ENCODE measurements at regions not wholly inside any gene's neighbourhood (a gene's known extent, or its start where the extent isn't known, plus 50 kb on each side); places are given as distances from the start of the nearest gene placed in this dataset.

GRCh38 chr6:3928111-3928510, 78.9 kb downstream of the FAM50B start:
- no peaks in the 10 kb centered on the region for H3K9me3 ChIP-seq (ENCODE audit: low read length)
- no peaks in the 10 kb centered on the region for H3K27me3 ChIP-seq (ENCODE audit: insufficient read depth, low read length)
- H3K4me1 ChIP-seq (ENCODE audit: insufficient read depth, low read length) = no peaks in the 10 kb centered on the region
- no peak overlapping the region for H3K4me3 ChIP-seq (ENCODE audit: low read length)
- H3K36me3 ChIP-seq (ENCODE audit: insufficient read depth, low read length) = no peaks in the 10 kb centered on the region
- H2AFZ ChIP-seq (ENCODE audit: low read depth, low read length) = no peak overlapping the region

DNA sequence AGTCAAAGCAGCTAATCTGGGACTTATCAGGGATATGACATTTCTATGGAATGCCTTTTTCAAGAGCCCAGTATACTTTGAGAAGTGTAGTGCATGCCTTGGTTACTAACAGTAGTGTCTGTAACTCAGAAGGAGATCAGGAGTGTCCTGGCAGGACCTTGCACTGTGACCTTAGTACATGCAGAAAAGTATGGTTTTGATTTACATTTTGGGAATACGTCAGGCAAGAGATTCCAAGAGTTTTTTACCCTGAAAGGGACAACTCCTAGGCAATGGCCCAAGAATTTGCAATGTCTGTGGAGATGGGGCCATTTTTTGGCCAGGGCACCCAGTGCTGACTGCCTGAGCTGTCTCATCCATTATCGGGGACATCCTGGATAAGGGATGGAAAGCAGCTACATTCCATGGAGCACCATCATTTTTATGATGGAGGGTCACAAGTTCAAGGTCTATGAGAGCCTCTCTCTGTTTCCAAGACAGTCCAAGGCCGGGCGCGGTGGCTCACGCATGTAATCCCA, 80.2 kb downstream of the FAM50B start:
- H2AFZ ChIP-seq (ENCODE audit: low read depth, low read length) = no peak overlapping the region
- H3K9me3 ChIP-seq (ENCODE audit: low read length) = no peaks in the 10 kb centered on the region
- H3K27me3 ChIP-seq (ENCODE audit: insufficient read depth, low read length) = no peaks in the 10 kb centered on the region
- no peak overlapping the region for H3K4me3 ChIP-seq (ENCODE audit: low read length)
- H3K36me3 ChIP-seq (ENCODE audit: insufficient read depth, low read length) = no peaks in the 10 kb centered on the region
- H3K4me1 ChIP-seq (ENCODE audit: insufficient read depth, low read length) = no peaks in the 10 kb centered on the region

DNA sequence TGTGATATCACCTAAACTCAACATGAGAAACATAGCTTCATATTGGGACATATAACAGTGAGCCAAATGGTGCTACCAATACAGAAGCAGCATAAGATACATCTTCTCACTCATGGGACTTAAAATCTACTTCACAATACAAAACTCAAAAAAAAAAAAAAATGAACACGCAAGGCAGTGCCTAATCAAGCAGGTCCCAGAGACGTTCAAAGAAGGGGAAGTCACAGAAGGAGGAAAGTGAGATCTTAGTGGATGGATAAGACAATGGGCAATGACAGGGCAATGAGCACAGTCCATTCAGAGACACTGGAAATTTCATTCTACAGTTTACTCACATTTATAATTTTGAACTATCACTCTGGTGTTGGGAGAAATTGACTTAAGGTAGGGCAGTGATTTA, 88.3 kb downstream of the FAM50B start:
- Histone ChIP-seq H2AFZ (ENCODE audit: low read depth, low read length) (no peak overlapping the region), H3K27me3 (ENCODE audit: insufficient read depth, low read length) (no peaks in the 10 kb centered on the region), H3K9me3 (ENCODE audit: low read length) (no peaks in the 10 kb centered on the region), H3K4me3 (ENCODE audit: low read length) (no peak overlapping the region), H3K4me1 (ENCODE audit: insufficient read depth, low read length) (no peaks in the 10 kb centered on the region), H3K36me3 (ENCODE audit: insufficient read depth, low read length) (no peaks in the 10 kb centered on the region)

- H3K4me3 ChIP-seq (ENCODE audit: low read length) = no peak overlapping the region
- no peaks in the 10 kb centered on the region for H3K4me1 ChIP-seq (ENCODE audit: insufficient read depth, low read length)
- no peaks in the 10 kb centered on the region for H3K36me3 ChIP-seq (ENCODE audit: insufficient read depth, low read length)
- no peak overlapping the region for H2AFZ ChIP-seq (ENCODE audit: low read depth, low read length)
- H3K27me3 ChIP-seq (ENCODE audit: insufficient read depth, low read length) = no peaks in the 10 kb centered on the region
- H3K9me3 ChIP-seq (ENCODE audit: low read length) = no peaks in the 10 kb centered on the region
These were observed 89.7 kb downstream of the FAM50B start for GRCh38 chr6:3938715-3939367.

GRCh38 chr6:3939368-3939958, 90.3 kb downstream of the FAM50B start:
- Histone ChIP-seq H3K36me3 (ENCODE audit: insufficient read depth, low read length) (no peaks in the 10 kb centered on the region), H3K4me1 (ENCODE audit: insufficient read depth, low read length) (no peaks in the 10 kb centered on the region), H3K9me3 (ENCODE audit: low read length) (no peaks in the 10 kb centered on the region), H2AFZ (ENCODE audit: low read depth, low read length) (no peak overlapping the region), H3K27me3 (ENCODE audit: insufficient read depth, low read length) (no peaks in the 10 kb centered on the region), H3K4me3 (ENCODE audit: low read length) (no peak overlapping the region)

DNA sequence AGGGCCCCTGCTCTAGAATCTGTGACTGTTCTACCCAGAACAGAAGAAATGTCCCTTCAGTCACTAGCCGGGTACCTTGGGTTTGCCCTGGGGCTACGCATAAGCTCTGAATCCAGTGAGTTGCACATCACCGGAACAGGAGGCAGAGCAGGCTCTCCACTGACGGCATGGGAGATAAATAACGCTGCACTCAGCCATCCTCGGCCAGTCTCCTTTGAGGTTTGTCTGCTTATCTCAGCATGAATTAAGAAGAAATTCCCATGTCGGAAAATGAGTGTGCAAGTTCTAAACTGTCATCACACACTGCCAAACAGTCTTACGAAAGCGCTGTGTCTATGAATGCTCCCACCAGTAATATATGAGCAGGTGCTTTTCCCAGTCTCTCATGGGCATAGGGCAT, 90.8 kb downstream of the FAM50B start:
- no peaks in the 10 kb centered on the region for H3K27me3 ChIP-seq (ENCODE audit: insufficient read depth, low read length)
- no peaks in the 10 kb centered on the region for H3K9me3 ChIP-seq (ENCODE audit: low read length)
- H3K4me3 ChIP-seq (ENCODE audit: low read length) = no peak overlapping the region
- no peak overlapping the region for H2AFZ ChIP-seq (ENCODE audit: low read depth, low read length)
- H3K4me1 ChIP-seq (ENCODE audit: insufficient read depth, low read length) = no peaks in the 10 kb centered on the region
- no peaks in the 10 kb centered on the region for H3K36me3 ChIP-seq (ENCODE audit: insufficient read depth, low read length)

GRCh38 chr6:3940703-3941102, 91.5 kb downstream of the FAM50B start:
- Histone ChIP-seq H3K4me3 (ENCODE audit: low read length) (no peak overlapping the region), H3K9me3 (ENCODE audit: low read length) (no peaks in the 10 kb centered on the region), H3K36me3 (ENCODE audit: insufficient read depth, low read length) (no peaks in the 10 kb centered on the region), H3K4me1 (ENCODE audit: insufficient read depth, low read length) (no peaks in the 10 kb centered on the region), H2AFZ (ENCODE audit: low read depth, low read length) (no peak overlapping the region), H3K27me3 (ENCODE audit: insufficient read depth, low read length) (no peaks in the 10 kb centered on the region)

- Histone ChIP-seq H3K4me3 (ENCODE audit: low read length) (no peak overlapping the region), H3K36me3 (ENCODE audit: insufficient read depth, low read length) (no peaks in the 10 kb centered on the region), H3K27me3 (ENCODE audit: insufficient read depth, low read length) (no peaks in the 10 kb centered on the region), H3K9me3 (ENCODE audit: low read length) (no peaks in the 10 kb centered on the region), H2AFZ (ENCODE audit: low read depth, low read length) (no peak overlapping the region), H3K4me1 (ENCODE audit: insufficient read depth, low read length) (no peaks in the 10 kb centered on the region)
These were observed 94.2 kb downstream of the FAM50B start for GRCh38 chr6:3943331-3943765.

GRCh38 chr6:3944246-3944645, 95.1 kb downstream of the FAM50B start:
- Histone ChIP-seq H2AFZ (ENCODE audit: low read depth, low read length) (no peak overlapping the region), H3K36me3 (ENCODE audit: insufficient read depth, low read length) (no peaks in the 10 kb centered on the region), H3K9me3 (ENCODE audit: low read length) (no peaks in the 10 kb centered on the region), H3K27me3 (ENCODE audit: insufficient read depth, low read length) (no peaks in the 10 kb centered on the region), H3K4me1 (ENCODE audit: insufficient read depth, low read length) (no peaks in the 10 kb centered on the region), H3K4me3 (ENCODE audit: low read length) (no peak overlapping the region)

- Histone ChIP-seq H3K4me1 (ENCODE audit: insufficient read depth, low read length) (no peaks in the 10 kb centered on the region), H3K4me3 (ENCODE audit: low read length) (no peak overlapping the region), H2AFZ (ENCODE audit: low read depth, low read length) (no peak overlapping the region), H3K36me3 (ENCODE audit: insufficient read depth, low read length) (no peaks in the 10 kb centered on the region), H3K9me3 (ENCODE audit: low read length) (no peaks in the 10 kb centered on the region), H3K27me3 (ENCODE audit: insufficient read depth, low read length) (no peaks in the 10 kb centered on the region)
These were observed 97.6 kb downstream of the FAM50B start for GRCh38 chr6:3946778-3947177.

DNA sequence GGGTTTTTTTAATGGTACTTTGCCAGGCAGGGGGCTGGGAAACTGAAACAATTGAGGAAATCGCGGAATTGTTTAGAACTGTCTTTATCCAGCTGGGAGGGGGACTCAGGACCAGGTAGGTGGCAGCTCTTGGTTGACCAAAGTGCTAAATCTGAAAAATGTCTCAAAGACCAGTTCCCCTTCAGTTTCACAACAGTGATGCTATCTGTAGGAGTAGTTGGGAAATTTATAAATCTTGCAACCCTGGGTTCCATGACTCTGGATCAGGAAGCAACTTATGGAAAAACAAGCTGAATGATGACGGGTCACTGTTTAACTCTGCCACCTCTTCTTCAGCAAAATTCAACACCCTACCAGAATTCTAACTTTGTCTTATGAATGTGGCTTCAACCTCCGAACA, 99.7 kb downstream of the FAM50B start:
- H3K36me3 ChIP-seq (ENCODE audit: insufficient read depth, low read length) = no peaks in the 10 kb centered on the region
- no peaks in the 10 kb centered on the region for H3K9me3 ChIP-seq (ENCODE audit: low read length)
- H2AFZ ChIP-seq (ENCODE audit: low read depth, low read length) = no peak overlapping the region
- H3K27me3 ChIP-seq (ENCODE audit: insufficient read depth, low read length) = no peaks in the 10 kb centered on the region
- no peaks in the 10 kb centered on the region for H3K4me1 ChIP-seq (ENCODE audit: insufficient read depth, low read length)
- no peak overlapping the region for H3K4me3 ChIP-seq (ENCODE audit: low read length)

- no peak overlapping the region for H3K4me3 ChIP-seq (ENCODE audit: low read length)
- no peaks in the 10 kb centered on the region for H3K27me3 ChIP-seq (ENCODE audit: insufficient read depth, low read length)
- H2AFZ ChIP-seq (ENCODE audit: low read depth, low read length) = no peak overlapping the region
- H3K4me1 ChIP-seq (ENCODE audit: insufficient read depth, low read length) = no peaks in the 10 kb centered on the region
- no peaks in the 10 kb centered on the region for H3K36me3 ChIP-seq (ENCODE audit: insufficient read depth, low read length)
- H3K9me3 ChIP-seq (ENCODE audit: low read length) = no peaks in the 10 kb centered on the region
These were observed 100.3 kb downstream of the FAM50B start for GRCh38 chr6:3949521-3949920.

GRCh38 chr6:3956054-3956453, 106.9 kb downstream of the FAM50B start:
- Histone ChIP-seq H3K4me1 (ENCODE audit: insufficient read depth, low read length) (no peaks in the 10 kb centered on the region), H3K9me3 (ENCODE audit: low read length) (no peaks in the 10 kb centered on the region), H2AFZ (ENCODE audit: low read depth, low read length) (no peak overlapping the region), H3K27me3 (ENCODE audit: insufficient read depth, low read length) (no peaks in the 10 kb centered on the region), H3K4me3 (ENCODE audit: low read length) (no peak overlapping the region), H3K36me3 (ENCODE audit: insufficient read depth, low read length) (no peaks in the 10 kb centered on the region)

- no peaks in the 10 kb centered on the region for H3K27me3 ChIP-seq (ENCODE audit: insufficient read depth, low read length)
These were observed 108.1 kb downstream of the FAM50B start for GRCh38 chr6:3957321-3957720.

More at GRCh38 chr6:3957321-3957720, 108.1 kb downstream of the FAM50B start:
- Histone ChIP-seq H3K9me3 (ENCODE audit: low read length) (no peaks in the 10 kb centered on the region), H3K36me3 (ENCODE audit: insufficient read depth, low read length) (no peaks in the 10 kb centered on the region), H2AFZ (ENCODE audit: low read depth, low read length) (no peak overlapping the region), H3K4me1 (ENCODE audit: insufficient read depth, low read length) (no peaks in the 10 kb centered on the region), H3K4me3 (ENCODE audit: low read length) (no peak overlapping the region)
